OCI-LY1 (cell line): ENCODE measurements at regions not wholly inside any gene's neighbourhood (a gene's known extent, or its start where the extent isn't known, plus 50 kb on each side); places are given as distances from the start of the nearest gene placed in this dataset.

Source experiments
- H2AFZ ChIP-seq: fragments of 200-600 bp; sonication (generic), shearing (Covaris generic); 2 replicates; pipeline ENCODE4 v1.6.0; 2014; ENCODE audit warnings: antibody characterized with exemption, mild to moderate bottlenecking, low read length
- H3F3A ChIP-seq: fragments of 200-600 bp; sonication (generic), shearing (Covaris generic); 2 replicates; pipeline ENCODE4 v1.6.0; 2014; ENCODE audit warnings: mild to moderate bottlenecking, antibody characterized with exemption, low read length, moderate library complexity; ENCODE audit not compliant: insufficient read depth
- H3K27ac ChIP-seq: fragments of 200-600 bp; sonication (generic); 2 replicates; pipeline ENCODE4 v1.5.1; 2014; ENCODE audit warnings: low read length, mixed run types, mild to moderate bottlenecking, low read depth; ENCODE audit not compliant: poor library complexity, severe bottlenecking
- H3K27me3 ChIP-seq: fragments of 200-600 bp; sonication (generic); 2 replicates; pipeline ENCODE4 v1.6.0; 2014; ENCODE audit warnings: antibody characterized with exemption, mild to moderate bottlenecking, low read length, moderate library complexity; ENCODE audit not compliant: insufficient read depth
- H3K36me3 ChIP-seq: fragments of 200-600 bp; sonication (generic); 2 replicates; pipeline ENCODE4 v1.6.1; 2014; ENCODE audit warnings: mild to moderate bottlenecking, antibody characterized with exemption, low read length, moderate library complexity, mixed read lengths; ENCODE audit not compliant: insufficient read depth
- H3K4me1 ChIP-seq: fragments of 200-600 bp; sonication (generic); 2 replicates; pipeline ENCODE4 v1.5.1; 2014; ENCODE audit warnings: mild to moderate bottlenecking, low read length, moderate library complexity; ENCODE audit not compliant: insufficient read depth, severe bottlenecking
- H3K4me2 ChIP-seq: fragments of 200-600 bp; sonication (generic), shearing (Covaris generic); 2 replicates; pipeline ENCODE4 v1.6.1; 2014; ENCODE audit warnings: low read length
- H3K4me3 ChIP-seq: fragments of 200-600 bp; sonication (generic); 2 replicates; pipeline ENCODE4 v1.5.1; 2014; ENCODE audit warnings: low read length, low read depth, mild to moderate bottlenecking, mixed read lengths; ENCODE audit not compliant: poor library complexity, severe bottlenecking
- H3K79me2 ChIP-seq: fragments of 200-600 bp; shearing (Covaris generic); 2 replicates; pipeline ENCODE4 v1.6.1; 2016; ENCODE audit warnings: mixed run types, low read length, mixed read lengths; ENCODE audit not compliant: insufficient read depth
- H3K9ac ChIP-seq: fragments of 200-600 bp; sonication (generic), shearing (Covaris generic); 2 replicates; pipeline ENCODE4 v1.6.1; 2014; ENCODE audit warnings: mild to moderate bottlenecking, low read length, mixed read lengths
- H3K9me2 ChIP-seq: fragments of 200-600 bp; sonication (generic), shearing (Covaris generic); 2 replicates; pipeline ENCODE4 v1.6.1; 2014; ENCODE audit warnings: low read depth, mild to moderate bottlenecking, low read length, mixed read lengths
- H3K9me3 ChIP-seq: fragments of 200-600 bp; shearing (Covaris generic); 2 replicates; pipeline ENCODE4 v1.6.1; 2014; ENCODE audit warnings: low read length, mixed read lengths
- H4K20me1 ChIP-seq: fragments of 200-600 bp; sonication (generic), shearing (Covaris generic); 2 replicates; pipeline ENCODE4 v1.6.0; 2016; ENCODE audit warnings: mild to moderate bottlenecking, low read length; ENCODE audit not compliant: insufficient read depth
- EZH2 ChIP-seq: fragments of 200-600 bp; sonication (generic), shearing (Covaris generic); IDR thresholded peaks from 2 replicates; pipeline ENCODE4 v1.8.0; 2017; ENCODE audit warnings: borderline replicate concordance, mixed run types, mild to moderate bottlenecking, antibody characterized with exemption, low read length, moderate library complexity, mixed read lengths
- TF ChIP-seq, protein P1 (sequence below): fragments of 200-600 bp; sonication (generic), shearing (Covaris generic); IDR thresholded peaks from 2 replicates; pipeline ENCODE4 v1.5.1; 2017; ENCODE audit warnings: mild to moderate bottlenecking, antibody characterized with exemption, low read length, moderate library complexity, mixed read lengths

DNA sequence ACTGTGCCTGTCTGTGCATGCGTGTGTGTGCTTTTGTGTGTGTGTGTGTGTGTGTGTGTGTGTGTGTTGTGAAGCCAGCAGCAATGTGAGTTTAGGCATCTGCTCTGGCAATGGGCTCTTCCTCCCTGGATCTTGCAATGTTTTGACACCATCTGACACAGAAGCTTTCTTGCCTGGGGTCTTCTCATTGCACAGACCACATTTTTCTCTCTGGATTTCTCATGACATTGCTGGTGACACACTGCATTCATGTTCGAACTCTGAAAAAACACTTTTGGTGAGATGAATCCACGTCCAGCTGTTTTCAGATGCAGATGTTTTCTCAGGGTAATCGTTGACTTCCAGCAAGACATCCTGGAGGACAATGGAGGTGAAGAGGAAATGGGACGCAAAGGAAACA lies 63.0 kb upstream of the FZD8 start:
- Histone ChIP-seq H3K9me3 (no peaks in the 10 kb centered on the region), H4K20me1 (no peaks in the 10 kb centered on the region), H3K4me2 (no peak overlapping the region), H3K27me3 (no peaks in the 10 kb centered on the region), H2AFZ (no peak overlapping the region), H3K27ac (no peak overlapping the region), H3K9me2 (no peaks in the 10 kb centered on the region), H3K36me3 (no peaks in the 10 kb centered on the region), H3K4me1 (no peaks in the 10 kb centered on the region), H3K79me2 (no peaks in the 10 kb centered on the region), H3K9ac (no peak overlapping the region), H3F3A (no peaks in the 10 kb centered on the region), H3K4me3 (no peak overlapping the region)
- TF ChIP-seq, protein P1, sequence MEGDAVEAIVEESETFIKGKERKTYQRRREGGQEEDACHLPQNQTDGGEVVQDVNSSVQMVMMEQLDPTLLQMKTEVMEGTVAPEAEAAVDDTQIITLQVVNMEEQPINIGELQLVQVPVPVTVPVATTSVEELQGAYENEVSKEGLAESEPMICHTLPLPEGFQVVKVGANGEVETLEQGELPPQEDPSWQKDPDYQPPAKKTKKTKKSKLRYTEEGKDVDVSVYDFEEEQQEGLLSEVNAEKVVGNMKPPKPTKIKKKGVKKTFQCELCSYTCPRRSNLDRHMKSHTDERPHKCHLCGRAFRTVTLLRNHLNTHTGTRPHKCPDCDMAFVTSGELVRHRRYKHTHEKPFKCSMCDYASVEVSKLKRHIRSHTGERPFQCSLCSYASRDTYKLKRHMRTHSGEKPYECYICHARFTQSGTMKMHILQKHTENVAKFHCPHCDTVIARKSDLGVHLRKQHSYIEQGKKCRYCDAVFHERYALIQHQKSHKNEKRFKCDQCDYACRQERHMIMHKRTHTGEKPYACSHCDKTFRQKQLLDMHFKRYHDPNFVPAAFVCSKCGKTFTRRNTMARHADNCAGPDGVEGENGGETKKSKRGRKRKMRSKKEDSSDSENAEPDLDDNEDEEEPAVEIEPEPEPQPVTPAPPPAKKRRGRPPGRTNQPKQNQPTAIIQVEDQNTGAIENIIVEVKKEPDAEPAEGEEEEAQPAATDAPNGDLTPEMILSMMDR = no peak
- no peak for TF ChIP-seq EZH2

DNA sequence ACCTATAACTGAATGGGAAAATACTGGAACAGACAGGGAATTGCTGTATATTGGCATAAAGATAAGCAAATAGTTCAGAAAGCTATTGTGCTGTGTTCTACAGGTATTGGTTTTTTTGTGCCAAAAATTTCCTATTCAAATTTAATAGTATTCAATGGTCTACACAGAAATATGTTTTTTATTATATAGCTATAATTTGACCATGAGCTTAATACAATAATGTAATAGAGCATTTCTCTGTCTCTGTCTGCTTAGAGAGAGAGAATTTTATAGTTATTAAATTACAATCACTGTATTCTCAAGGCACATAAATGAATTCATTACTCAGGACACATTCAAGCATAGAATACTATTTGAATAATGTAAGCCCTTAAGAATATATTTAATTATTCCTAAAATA lies 62.3 kb upstream of the FZD8 start:
- TF ChIP-seq, protein P1 = no peak
- TF ChIP-seq EZH2 = no peak
- H3K4me3 ChIP-seq = no peak overlapping the region
- no peak overlapping the region for H2AFZ ChIP-seq
- no peaks in the 10 kb centered on the region for H3K36me3 ChIP-seq
- no peak overlapping the region for H3K9ac ChIP-seq
- H3F3A ChIP-seq = no peaks in the 10 kb centered on the region
- no peak overlapping the region for H3K4me2 ChIP-seq
- no peak overlapping the region for H3K27ac ChIP-seq
- no peaks in the 10 kb centered on the region for H3K27me3 ChIP-seq
- H4K20me1 ChIP-seq = no peaks in the 10 kb centered on the region
- H3K9me2 ChIP-seq = no peaks in the 10 kb centered on the region
- no peaks in the 10 kb centered on the region for H3K9me3 ChIP-seq
- no peaks in the 10 kb centered on the region for H3K4me1 ChIP-seq
- H3K79me2 ChIP-seq = no peaks in the 10 kb centered on the region

DNA sequence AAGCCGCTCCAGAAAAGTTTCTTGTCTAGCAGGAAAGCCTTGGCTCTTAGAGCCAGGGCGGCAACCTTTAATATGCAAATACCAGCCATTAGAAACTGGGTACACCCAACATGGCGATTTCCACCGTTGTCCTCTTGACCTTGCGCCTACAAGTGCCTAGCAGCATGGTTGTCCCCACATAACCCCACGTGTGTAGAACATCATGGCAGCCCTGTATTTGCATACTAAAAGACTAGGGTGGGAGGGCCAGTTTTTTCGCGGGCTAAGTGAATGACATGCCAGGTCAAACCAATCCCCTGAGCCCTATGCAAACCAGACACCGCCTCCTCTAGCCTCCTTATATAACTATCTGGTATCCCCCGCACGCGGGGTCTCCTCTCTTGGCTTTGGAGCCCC lies 58.4 kb upstream of the FZD8 start:
- Histone ChIP-seq H3K79me2 (no peaks in the 10 kb centered on the region), H3K27me3 (no peaks in the 10 kb centered on the region), H4K20me1 (no peaks in the 10 kb centered on the region), H3K36me3 (no peaks in the 10 kb centered on the region), H3K9ac (no peak overlapping the region), H3K9me3 (no peaks in the 10 kb centered on the region), H3K4me2 (no peak overlapping the region), H3K27ac (no peak overlapping the region), H3K4me1 (no peaks in the 10 kb centered on the region), H3F3A (no peaks in the 10 kb centered on the region), H3K9me2 (no peaks in the 10 kb centered on the region), H3K4me3 (no peak overlapping the region), H2AFZ (no peak overlapping the region)
- TF ChIP-seq, protein P1 = no peak
- no peak for TF ChIP-seq EZH2
